OCI-LY3 (cell line): ENCODE measurements at regions not wholly inside any gene's neighbourhood (a gene's known extent, or its start where the extent isn't known, plus 50 kb on each side); places are given as distances from the start of the nearest gene placed in this dataset.

ENCODE experiments used
- H2AFZ ChIP-seq: fragments of 200-600, 300-600 bp; shearing (Covaris generic); 2 replicates; pipeline ENCODE4 v1.6.0; 2014; ENCODE audit warnings: antibody characterized with exemption, low read depth, low read length
- H3K27ac ChIP-seq: fragments of 200-600, 300-600 bp; sonication (generic); 2 replicates; pipeline ENCODE4 v1.5.1; 2014; ENCODE audit warnings: mild to moderate bottlenecking, low read length, moderate library complexity, mixed read lengths
- H3K27me3 ChIP-seq: fragments of 200-600, 300-600 bp; sonication (generic); 2 replicates; pipeline ENCODE4 v1.6.1; 2014; ENCODE audit warnings: low read depth, low read length, mixed read lengths
- H3K36me3 ChIP-seq: fragments of 200-600, 300-600 bp; sonication (generic); replicated peaks from 2 replicates; pipeline ENCODE3; 2014; ENCODE audit warnings: low read depth, low read length, mixed read lengths
- H3K4me1 ChIP-seq: fragments of 300-600, 200-600 bp; sonication (generic); 2 replicates; pipeline ENCODE4 v1.6.1; 2014; ENCODE audit warnings: low read length, mixed read lengths
- H3K4me2 ChIP-seq: fragments of 200-600, 300-600 bp; sonication (generic); 2 replicates; pipeline ENCODE4 v1.6.1; 2014; ENCODE audit warnings: low read length, mixed read lengths
- H3K4me3 ChIP-seq: fragments of 300-600, 200-600 bp; sonication (generic); 2 replicates; pipeline ENCODE4 v1.5.1; 2014; ENCODE audit warnings: antibody characterized with exemption, mild to moderate bottlenecking, low read length, moderate library complexity
- H3K79me2 ChIP-seq: fragments of 300-600, 200-600 bp; shearing (Covaris generic); 2 replicates; pipeline ENCODE4 v1.6.1; 2014; ENCODE audit warnings: mild to moderate bottlenecking, low read length, mixed read lengths
- H3K9ac ChIP-seq: fragments of 300-600, 200-600 bp; shearing (Covaris generic); 2 replicates; pipeline ENCODE4 v1.6.0; 2014; ENCODE audit warnings: mild to moderate bottlenecking, low read length, moderate library complexity
- H3K9me3 ChIP-seq: fragments of 200-600, 300-600 bp; shearing (Covaris generic); 2 replicates; pipeline ENCODE4 v1.6.1; 2014; ENCODE audit warnings: low read length, mixed read lengths; ENCODE audit not compliant: insufficient read depth
- H4K20me1 ChIP-seq: fragments of 200-600, 300-600 bp; sonication (generic); 2 replicates; pipeline ENCODE4 v1.6.1; 2016; ENCODE audit warnings: low read length, mixed read lengths; ENCODE audit not compliant: insufficient read depth
- CTCF ChIP-seq: fragments of 200-600, 300-600 bp; sonication (generic); IDR thresholded peaks from 2 replicates; pipeline ENCODE4 v1.5.1; 2014; ENCODE audit warnings: antibody characterized with exemption, low read length, low read depth
- EZH2phosphoT487 ChIP-seq: fragments of 200-600 bp; shearing (Covaris generic); IDR thresholded peaks from 2 replicates; pipeline ENCODE4 v1.6.1; 2018; ENCODE audit warnings: antibody characterized with exemption, mixed run types, low read depth

GRCh38 chr4:14902342-14902741 lies 99.9 kb upstream of the CPEB2 start:
- Histone ChIP-seq H3K27ac (no peak overlapping the region), H3K4me3 (no peak overlapping the region), H3K9ac (no peak overlapping the region), H3K27me3 (no peaks in the 10 kb centered on the region), H3K4me1 (peaks cover 8% of the 10 kb centered on the region), H3K36me3 (no peaks in the 10 kb centered on the region), H3K4me2 (no peak overlapping the region), H2AFZ (no peak overlapping the region), H3K9me3 (no peaks in the 10 kb centered on the region), H3K79me2 (no peaks in the 10 kb centered on the region), H4K20me1 (no peaks in the 10 kb centered on the region)
- no peak for TF ChIP-seq CTCF
- TF ChIP-seq EZH2phosphoT487: no peak

- no peak overlapping the region for H2AFZ ChIP-seq
- no peaks in the 10 kb centered on the region for H3K36me3 ChIP-seq
- no peak overlapping the region for H3K4me3 ChIP-seq
- H3K4me2 ChIP-seq: no peak overlapping the region
- no peak for TF ChIP-seq CTCF
- TF ChIP-seq EZH2phosphoT487: no peak
- no peaks in the 10 kb centered on the region for H4K20me1 ChIP-seq
- no peak overlapping the region for H3K9ac ChIP-seq
- no peak overlapping the region for H3K27ac ChIP-seq
- no peaks in the 10 kb centered on the region for H3K27me3 ChIP-seq
- H3K4me1 ChIP-seq: peaks cover 8% of the 10 kb centered on the region
- H3K79me2 ChIP-seq: no peaks in the 10 kb centered on the region
- H3K9me3 ChIP-seq: no peaks in the 10 kb centered on the region
Observed at GRCh38 chr4:14903321-14903720, 99.0 kb upstream of the CPEB2 start.

- Histone ChIP-seq H3K27ac (no peak overlapping the region), H2AFZ (no peak overlapping the region), H3K4me2 (no peak overlapping the region), H3K27me3 (no peaks in the 10 kb centered on the region), H3K36me3 (no peaks in the 10 kb centered on the region), H3K79me2 (no peaks in the 10 kb centered on the region), H4K20me1 (no peaks in the 10 kb centered on the region), H3K9ac (no peak overlapping the region), H3K4me3 (no peak overlapping the region), H3K9me3 (no peaks in the 10 kb centered on the region), H3K4me1 (peaks cover 8% of the 10 kb centered on the region)
- TF ChIP-seq CTCF (no peak), EZH2phosphoT487 (no peak)
Observed at GRCh38 chr4:14906805-14907204, 95.5 kb upstream of the CPEB2 start.

GRCh38 chr4:14908635-14909034 lies 93.6 kb upstream of the CPEB2 start:
- Histone ChIP-seq H3K9ac (no peak overlapping the region), H3K4me2 (no peak overlapping the region), H2AFZ (no peak overlapping the region), H3K27ac (no peak overlapping the region), H3K9me3 (no peaks in the 10 kb centered on the region), H3K4me3 (no peak overlapping the region), H4K20me1 (no peaks in the 10 kb centered on the region), H3K27me3 (no peaks in the 10 kb centered on the region), H3K4me1 (peaks cover 8% of the 10 kb centered on the region), H3K36me3 (no peaks in the 10 kb centered on the region), H3K79me2 (no peaks in the 10 kb centered on the region)
- TF ChIP-seq EZH2phosphoT487: no peak
- TF ChIP-seq CTCF: no peak
